GM12878 (cell line): ENCODE measurements at regions not wholly inside any gene's neighbourhood (a gene's known extent, or its start where the extent isn't known, plus 50 kb on each side); places are given as distances from the start of the nearest gene placed in this dataset.

ENCODE experiments used
- ATAC-seq: fragments of 200-7000 bp; cut with Tn5 transposase; 3 replicates; pipeline ENCODE4 v1.9.1; 2020; ENCODE audit warnings: mild to moderate bottlenecking, moderate library complexity
- BruUV-seq: library from RNA; stranded (reverse); fragments of 400-500 nt; replicated peaks from 2 replicates; lab custom pipeline; 2021; lab: Mats Ljungman, UMichigan
- CTCF ChIA-PET: fragments of 300-600 bp; sonication (Branson Sonifier 250); formaldehyde crosslinking; extraction: SDS; loops from one replicate; lab custom pipeline; 2021; ENCODE audit warnings: inconsistent platforms; lab: Yijun Ruan, JAX
- POLR2A ChIA-PET: fragments of 350-600 bp; formaldehyde crosslinking; extraction: SDS; loops from one replicate; lab custom pipeline; 2021; ENCODE audit warnings: inconsistent platforms; lab: Charles Lee
- RAD21 ChIA-PET: fragments of 300-600 bp; sonication (Branson Sonifier 250); formaldehyde crosslinking; loops from one replicate; lab custom pipeline; 2023; ENCODE audit warnings: antibody characterized with exemption; ENCODE audit not compliant: unreplicated experiment; lab: Charles Lee
- SMC1A ChIA-PET: fragments of 300-600 bp; sonication (Branson Sonifier 250); formaldehyde crosslinking; loops from one replicate; lab custom pipeline; 2023; ENCODE audit not compliant: unreplicated experiment, uncharacterized antibody; lab: Charles Lee
- DNase-seq: peaks from one replicate; pipeline ENCODE4 v3.0.0-alpha.2; 2011; ENCODE audit warnings: low read depth, low spot score
- FAIRE-seq: peaks from 3 replicates; lab custom pipeline; 2011; peaks lifted over from hg19 to GRCh38; lab: Jason Lieb, UNC
- H2AFZ ChIP-seq: 2 replicates; pipeline ENCODE4 v1.6.0; 2011; ENCODE audit warnings: low read depth, low read length, control low read depth; ENCODE audit not compliant: control insufficient read depth
- H3K27ac ChIP-seq: 2 replicates; pipeline ENCODE4 v1.5.1; 2011; ENCODE audit warnings: control low read depth; ENCODE audit not compliant: control insufficient read depth, insufficient read depth
- H3K27me3 ChIP-seq, 2 experiments: replicated peaks in 1 of 2; 2 replicates each; pipeline versions ENCODE4 v1.6.0 to v1.6.1; 2011; ENCODE audit warnings: low read length in 1 of 2; ENCODE audit not compliant: control insufficient read depth in 2 of 2, insufficient read depth in 2 of 2
- H3K36me3 ChIP-seq, 2 experiments: 2 replicates each; pipeline ENCODE4 v1.5.1; 2011; ENCODE audit warnings: low read length in 1 of 2; ENCODE audit not compliant: control insufficient read depth in 2 of 2, insufficient read depth in 2 of 2
- H3K4me1 ChIP-seq: 2 replicates; pipeline ENCODE4 v1.6.1; 2011; ENCODE audit warnings: mild to moderate bottlenecking, low read length, moderate library complexity, mixed read lengths; ENCODE audit not compliant: control insufficient read depth, insufficient read depth
- H3K4me2 ChIP-seq: 2 replicates; pipeline ENCODE4 v1.6.0; 2011; ENCODE audit warnings: control low read depth; ENCODE audit not compliant: control insufficient read depth, insufficient read depth
- H3K4me3 ChIP-seq: fragments of 200-600 bp; sonication (generic); 2 replicates; pipeline ENCODE4 v1.5.1; 2016
- H3K79me2 ChIP-seq: 2 replicates; pipeline ENCODE4 v1.6.0; 2011; ENCODE audit warnings: low read length; ENCODE audit not compliant: control insufficient read depth, insufficient read depth
- H3K9ac ChIP-seq: 2 replicates; pipeline ENCODE4 v1.8.0; 2011; ENCODE audit warnings: low read length, control low read depth, mixed read lengths; ENCODE audit not compliant: control insufficient read depth, insufficient read depth
- H3K9me3 ChIP-seq: replicated peaks from 3 replicates; pipeline ENCODE4 v1.5.1; 2011; ENCODE audit warnings: mild to moderate bottlenecking, low read length; ENCODE audit not compliant: control insufficient read depth, insufficient read depth
- H4K20me1 ChIP-seq: 2 replicates; pipeline ENCODE4 v1.6.0; 2011; ENCODE audit not compliant: control insufficient read depth, insufficient read depth
- CHD4 ChIP-seq: fragments of 200-600 bp; sonication (generic); IDR thresholded peaks from 2 replicates; pipeline ENCODE4 v1.6.1; 2016; ENCODE audit warnings: mild to moderate bottlenecking
- EED ChIP-seq: sonication (generic); IDR thresholded peaks from 2 replicates; pipeline ENCODE4 v1.6.1; 2016; ENCODE audit warnings: antibody characterized with exemption, low read depth
- FOS ChIP-seq: IDR thresholded peaks from 3 replicates; pipeline ENCODE4 v1.6.1; 2011; ENCODE audit warnings: borderline replicate concordance; ENCODE audit not compliant: insufficient read length; ENCODE audit errors: extremely low read depth
- MLLT1 ChIP-seq: fragments of 450-650 bp; IDR thresholded peaks from 2 replicates; pipeline ENCODE4 v1.6.1; 2016; ENCODE audit warnings: mild to moderate bottlenecking
- MYC ChIP-seq: IDR thresholded peaks from 2 replicates; pipeline ENCODE4 v1.6.1; 2011; ENCODE audit warnings: mild to moderate bottlenecking, low read length, moderate library complexity, inconsistent platforms; ENCODE audit not compliant: insufficient read depth, insufficient replicate concordance, insufficient read length, severe bottlenecking
- NBN ChIP-seq: fragments of 450-650 bp; IDR thresholded peaks from 2 replicates; pipeline ENCODE4 v1.6.1; 2016
- NFIC ChIP-seq: IDR thresholded peaks from 2 replicates; pipeline ENCODE4 v1.6.1; 2012; ENCODE audit warnings: low read depth, mild to moderate bottlenecking, inconsistent platforms, low read length, moderate library complexity
- NFYA ChIP-seq: IDR thresholded peaks from 2 replicates; pipeline ENCODE4 v1.6.1; 2011; ENCODE audit warnings: low read depth, mild to moderate bottlenecking, low read length, improper control_type of control experiment, borderline replicate concordance
- POLR2AphosphoS5 ChIP-seq: IDR thresholded peaks from 2 replicates; pipeline ENCODE4 v1.6.1; 2011; ENCODE audit warnings: mild to moderate bottlenecking, low read length, inconsistent platforms
- RBBP5 ChIP-seq: fragments of 200-600 bp; sonication (generic); conservative IDR thresholded peaks from 2 replicates; pipeline ENCODE4 v1.6.1; 2016
- SIX5 ChIP-seq: IDR thresholded peaks from 2 replicates; pipeline ENCODE4 v1.6.1; 2011; ENCODE audit warnings: mild to moderate bottlenecking, low read depth, low read length, moderate library complexity; ENCODE audit not compliant: severe bottlenecking
- SMAD1 ChIP-seq: fragments of 450-650 bp; IDR thresholded peaks from 2 replicates; pipeline ENCODE4 v1.6.1; 2018; ENCODE audit warnings: mild to moderate bottlenecking, low read depth; ENCODE audit not compliant: partially characterized antibody
- ZBED1 ChIP-seq: IDR thresholded peaks from 2 replicates; pipeline ENCODE4 v1.6.1; 2016; ENCODE audit warnings: borderline replicate concordance
- WGBS: methylation state at CpG from one replicate; pipeline ENCODE4 v1.1.6; 2016; ENCODE audit warnings: low lambda C conversion rate; ENCODE audit not compliant: insufficient replicate concordance, insufficient coverage; ENCODE audit errors: missing lambda C conversion rate; 5-methylcytosine and 5-hydroxymethylcytosine counted together
- in situ Hi-C: fragments of 300-500 bp; cut with MboI; formaldehyde crosslinking; loops from 9 replicates; pipeline ENCODE4 v1.14.3; 2018; ENCODE audit warnings: mixed read lengths
- intact Hi-C: fragments of 100-400 bp; cut with micrococcal nuclease; formaldehyde crosslinking; loops from one replicate; pipeline ENCODE4 v1.14.2; 2022; ENCODE audit not compliant: unreplicated experiment

- in situ Hi-C loops (no loop called here), intact Hi-C loops (no loop called here)
- DNase-seq, result no peak
- Histone ChIP-seq H3K36me3 (no peaks in the 10 kb centered on the region), H3K9me3 (no peaks in the 10 kb centered on the region), H3K79me2 (no peaks in the 10 kb centered on the region), H3K9ac (no peak overlapping the region), H2AFZ (no peak overlapping the region), H3K27ac (no peak overlapping the region), H3K4me3 (no peak overlapping the region), H4K20me1 (no peaks in the 10 kb centered on the region), H3K27me3 (no peaks in the 10 kb centered on the region; a peak in 2 of 4 replicates), H3K4me2 (no peak overlapping the region), H3K4me1 (no peaks in the 10 kb centered on the region)
- no peak for TF ChIP-seq NFIC
- TF ChIP-seq FOS, result no peak
- no peak for TF ChIP-seq EED
- no peak for TF ChIP-seq RBBP5
- no peak for TF ChIP-seq MYC
- no peak for TF ChIP-seq POLR2AphosphoS5
- no peak for TF ChIP-seq NBN
- no peak for TF ChIP-seq SIX5
- TF ChIP-seq ZBED1, result no peak
- TF ChIP-seq CHD4, result no peak
- TF ChIP-seq SMAD1, result no peak
- TF ChIP-seq MLLT1, result no peak
- no peak for TF ChIP-seq NFYA
- no peak for ATAC-seq
- BruUV-seq, result no TSS peak
- RAD21 ChIA-PET, result interaction anchor here (1.0 kb wide), 1 partner anchor 47 kb away, joined by 5 read pairs; no protein-coding TSS in a partner anchor
- CTCF ChIA-PET, result interaction anchor here (1.0 to 1.5 kb wide), 3 partner anchors 10 to 168 kb away, joined by 3 to 5 read pairs (median 4); no protein-coding TSS in a partner anchor
- SMC1A ChIA-PET, result interaction anchor here (0.8 kb wide), 1 partner anchor 15 kb away, joined by 4 read pairs; no protein-coding TSS in a partner anchor
- FAIRE-seq, result no peak
- WGBS, result 35% methylated on average over 3 of the region's 3 CpGs
- POLR2A ChIA-PET, result no interaction called here
Measured at GRCh38 chr3:159837725-159838124, 150.9 kb upstream of the IL12A start.
